ENCODE measurements at regions not wholly inside any gene's neighbourhood (a gene's known extent, or its start where the extent isn't known, plus 50 kb on each side); places are given as distances from the start of the nearest gene placed in this dataset.

DNA sequence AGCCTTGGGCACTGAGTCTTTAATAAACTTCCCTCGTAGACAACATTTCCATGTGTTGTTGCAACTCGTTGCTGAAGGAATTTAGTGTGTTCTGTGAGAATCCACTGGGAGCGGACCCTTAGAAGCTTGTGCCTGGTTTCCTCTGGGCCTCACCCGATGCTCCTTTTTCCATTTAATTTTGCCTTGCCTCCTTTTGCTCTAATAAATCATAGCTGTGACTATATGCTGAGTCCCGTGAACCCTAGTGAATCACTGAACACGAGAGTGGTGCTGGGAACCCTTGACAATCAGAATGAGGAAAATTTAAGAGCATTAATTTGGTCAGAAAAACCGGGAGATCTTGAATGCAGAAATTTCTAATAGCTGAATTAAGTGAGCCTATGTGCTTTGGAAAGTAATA, 291.1 kb upstream of the ZNF608 start:
- TF ChIP-seq, protein P1, sequence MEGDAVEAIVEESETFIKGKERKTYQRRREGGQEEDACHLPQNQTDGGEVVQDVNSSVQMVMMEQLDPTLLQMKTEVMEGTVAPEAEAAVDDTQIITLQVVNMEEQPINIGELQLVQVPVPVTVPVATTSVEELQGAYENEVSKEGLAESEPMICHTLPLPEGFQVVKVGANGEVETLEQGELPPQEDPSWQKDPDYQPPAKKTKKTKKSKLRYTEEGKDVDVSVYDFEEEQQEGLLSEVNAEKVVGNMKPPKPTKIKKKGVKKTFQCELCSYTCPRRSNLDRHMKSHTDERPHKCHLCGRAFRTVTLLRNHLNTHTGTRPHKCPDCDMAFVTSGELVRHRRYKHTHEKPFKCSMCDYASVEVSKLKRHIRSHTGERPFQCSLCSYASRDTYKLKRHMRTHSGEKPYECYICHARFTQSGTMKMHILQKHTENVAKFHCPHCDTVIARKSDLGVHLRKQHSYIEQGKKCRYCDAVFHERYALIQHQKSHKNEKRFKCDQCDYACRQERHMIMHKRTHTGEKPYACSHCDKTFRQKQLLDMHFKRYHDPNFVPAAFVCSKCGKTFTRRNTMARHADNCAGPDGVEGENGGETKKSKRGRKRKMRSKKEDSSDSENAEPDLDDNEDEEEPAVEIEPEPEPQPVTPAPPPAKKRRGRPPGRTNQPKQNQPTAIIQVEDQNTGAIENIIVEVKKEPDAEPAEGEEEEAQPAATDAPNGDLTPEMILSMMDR (conservative IDR thresholded peaks at IDR 0.05; ENCODE audit: low read depth, low read length), result no peak
- TF ChIP-seq EZH2 (IDR thresholded peaks at IDR 0.05; ENCODE audit: low read length, unreplicated experiment), result no peak
